ENCODE measurements at regions not wholly inside any gene's neighbourhood (a gene's known extent, or its start where the extent isn't known, plus 50 kb on each side); places are given as distances from the start of the nearest gene placed in this dataset.

DNA sequence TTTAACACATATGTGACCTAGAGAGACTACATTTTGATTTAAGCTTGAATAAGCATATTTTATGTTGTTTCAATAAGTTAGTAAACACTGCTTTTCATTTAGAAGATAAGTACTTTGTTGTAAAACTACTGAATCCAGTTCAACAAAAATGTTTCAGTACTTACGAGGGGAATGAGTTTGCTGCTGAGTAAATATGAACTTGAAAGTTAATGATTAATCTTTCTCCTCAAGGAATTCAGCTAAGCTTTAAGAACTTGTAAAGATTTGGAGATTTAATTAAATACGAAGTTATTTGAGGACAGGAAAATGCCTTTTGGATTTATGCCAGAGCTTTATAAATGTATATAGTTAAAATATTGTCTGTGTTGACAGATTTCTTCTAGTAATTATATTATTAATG is 933.0 kb upstream of the LCORL start:
- intact Hi-C loops (cut with micrococcal nuclease; ENCODE audit: unreplicated experiment) (no loop called here), in situ Hi-C loops (cut with HindIII; ENCODE audit: low pct_unique_long_range_greater_than_20kb, low sequenced_read_pairs) (no loop called here)
- BruUV-seq (replicated peaks), result no TSS peak
- no peak overlapping the region for H3K27ac ChIP-seq (ENCODE audit: low read length)
- TF ChIP-seq TCF7L2 (IDR thresholded peaks at IDR 0.05; ENCODE audit: low read depth, low read length), result no peak
- no peak for TF ChIP-seq SIN3A (IDR thresholded peaks at IDR 0.05; ENCODE audit: borderline replicate concordance, insufficient read depth, low read depth, low read length)
- CTCF ChIA-PET, result no interaction called here
- DNase-seq (ENCODE audit: low read depth, low spot score) (no peak), ATAC-seq (no peak)
- no peaks in the 10 kb centered on the region for H3K9me3 ChIP-seq (ENCODE audit: control insufficient read depth, insufficient read depth, low read depth, low read length)
- POLR2A ChIA-PET, result no interaction called here
- H3K4me3 ChIP-seq (ENCODE audit: low read depth in 2 of 2, low read length in 2 of 2), result no peak overlapping the region
- no peaks in the 10 kb centered on the region for H3K36me3 ChIP-seq (ENCODE audit: control insufficient read depth, insufficient read depth, low read length)
- H3K4me1 ChIP-seq (ENCODE audit: control insufficient read depth, insufficient read depth, low read length), result no peaks in the 10 kb centered on the region
- H3K27me3 ChIP-seq (ENCODE audit: control insufficient read depth, insufficient read depth, low read length), result no peaks in the 10 kb centered on the region

- H3K27ac ChIP-seq (ENCODE audit: low read length), result no peak overlapping the region
Observed at GRCh38 chr4:18953613-18954012, 932.1 kb upstream of the LCORL start.

More at GRCh38 chr4:18953613-18954012, 932.1 kb upstream of the LCORL start:
- in situ Hi-C loops (cut with HindIII; ENCODE audit: low pct_unique_long_range_greater_than_20kb, low sequenced_read_pairs) (no loop called here), intact Hi-C loops (cut with micrococcal nuclease; ENCODE audit: unreplicated experiment) (no loop called here)
- TF ChIP-seq REST (IDR thresholded peaks at IDR 0.05; ENCODE audit: insufficient read depth in 1 of 2, low read depth in 2 of 2, low read length in 1 of 2) (no peak), SIN3A (IDR thresholded peaks at IDR 0.05; ENCODE audit: borderline replicate concordance, insufficient read depth, low read depth, low read length) (no peak), CTCF (IDR thresholded peaks at IDR 0.05) (no peak), POLR2AphosphoS5 (IDR thresholded peaks at IDR 0.05; ENCODE audit: low read depth, low read length) (no peak), TCF7L2 (IDR thresholded peaks at IDR 0.05; ENCODE audit: low read depth, low read length) (no peak)
- no peaks in the 10 kb centered on the region for H3K27me3 ChIP-seq (ENCODE audit: control insufficient read depth, insufficient read depth, low read length)
- no peaks in the 10 kb centered on the region for H3K4me1 ChIP-seq (ENCODE audit: control insufficient read depth, insufficient read depth, low read length)
- DNase-seq (ENCODE audit: low read depth, low spot score), result no peak
- no peak for ATAC-seq
- H3K9me3 ChIP-seq (ENCODE audit: control insufficient read depth, insufficient read depth, low read depth, low read length), result no peaks in the 10 kb centered on the region
- H3K4me3 ChIP-seq (ENCODE audit: low read depth in 2 of 2, low read length in 2 of 2), result no peak overlapping the region
- ChIA-PET CTCF (no interaction called here), POLR2A (no interaction called here)
- H3K36me3 ChIP-seq (ENCODE audit: control insufficient read depth, insufficient read depth, low read length), result no peaks in the 10 kb centered on the region
- no TSS peak for BruUV-seq (replicated peaks)

Data from Panc1 (cell line).